IMR-90 (cell line): ENCODE measurements at regions not wholly inside any gene's neighbourhood (a gene's known extent, or its start where the extent isn't known, plus 50 kb on each side); places are given as distances from the start of the nearest gene placed in this dataset.

Experiments
- ATAC-seq: fragments of 200-7000 bp; cut with Tn5 transposase; 2 replicates; pipeline ENCODE4 v1.9.1; 2020; ENCODE audit warnings: low read depth, mild to moderate bottlenecking, moderate library complexity
- BruUV-seq: library from RNA; stranded (reverse); fragments of 400-500 nt; replicated peaks from 2 replicates; lab custom pipeline; 2021; lab: Mats Ljungman, UMichigan
- CTCF ChIA-PET: fragments of 300-600 bp; formaldehyde crosslinking; extraction: SDS; loops from one replicate; lab custom pipeline; 2021; ENCODE audit warnings: antibody characterized with exemption; lab: Yijun Ruan, JAX
- POLR2A ChIA-PET: fragments of 300-600 bp; sonication (Branson Sonifier 250); formaldehyde crosslinking; loops from one replicate; lab custom pipeline; 2022; ENCODE audit warnings: antibody characterized with exemption; ENCODE audit not compliant: unreplicated experiment; lab: Charles Lee
- DNase-seq: peaks from one replicate; pipeline ENCODE4 v3.0.0; 2013
- H2AFZ ChIP-seq: replicated peaks from 2 replicates; pipeline ENCODE3; 2013; ENCODE audit warnings: low read length, mild to moderate bottlenecking; ENCODE audit not compliant: poor library complexity
- H2AK5ac ChIP-seq: 2 replicates; pipeline ENCODE4 v1.6.1; 2013; ENCODE audit warnings: low read depth, low read length, inconsistent platforms
- H2AK9ac ChIP-seq: replicated peaks from 2 replicates; pipeline ENCODE3; 2013; ENCODE audit warnings: mild to moderate bottlenecking, low read depth, low read length, moderate library complexity; ENCODE audit not compliant: poor library complexity
- H2BK120ac ChIP-seq: 2 replicates; pipeline ENCODE4 v1.6.1; 2013; ENCODE audit warnings: low read depth, low read length, inconsistent platforms
- H2BK15ac ChIP-seq: 3 replicates; pipeline ENCODE4 v1.6.1; 2013; ENCODE audit warnings: low read depth, low read length, inconsistent platforms
- H2BK20ac ChIP-seq: 2 replicates; pipeline ENCODE4 v1.6.1; 2013; ENCODE audit warnings: low read depth, mild to moderate bottlenecking, inconsistent platforms, low read length, moderate library complexity
- H2BK5ac ChIP-seq: 2 replicates; pipeline ENCODE4 v1.6.1; 2013; ENCODE audit warnings: mild to moderate bottlenecking, low read depth, low read length, inconsistent platforms; ENCODE audit not compliant: poor library complexity, severe bottlenecking
- H3K14ac ChIP-seq: replicated peaks from 2 replicates; pipeline ENCODE4 v1.6.1; 2013; ENCODE audit warnings: low read depth, low read length, inconsistent platforms
- H3K18ac ChIP-seq: 2 replicates; pipeline ENCODE4 v1.6.1; 2013; ENCODE audit warnings: low read depth, low read length, control low read depth
- H3K23ac ChIP-seq: 2 replicates; pipeline ENCODE4 v1.6.1; 2013; ENCODE audit warnings: low read depth, low read length, inconsistent platforms
- H3K27ac ChIP-seq: 2 replicates; pipeline ENCODE4 v1.5.1; 2013; ENCODE audit warnings: mild to moderate bottlenecking, control low read depth, low read length; ENCODE audit not compliant: insufficient read depth
- H3K27me3 ChIP-seq: 2 replicates; pipeline ENCODE4 v1.6.1; 2013; ENCODE audit warnings: low read length; ENCODE audit not compliant: control insufficient read depth, insufficient read depth
- H3K36me3 ChIP-seq: 2 replicates; pipeline ENCODE4 v1.6.1; 2013; ENCODE audit warnings: low read length, mixed read lengths; ENCODE audit not compliant: control insufficient read depth, insufficient read depth
- H3K4ac ChIP-seq: 2 replicates; pipeline ENCODE4 v1.6.1; 2013; ENCODE audit warnings: low read depth, low read length, inconsistent platforms
- H3K4me1 ChIP-seq: 2 replicates; pipeline ENCODE4 v1.6.1; 2013; ENCODE audit warnings: low read length, mixed read lengths; ENCODE audit not compliant: control insufficient read depth, insufficient read depth
- H3K4me2 ChIP-seq: 2 replicates; pipeline ENCODE4 v1.6.1; 2013; ENCODE audit warnings: low read depth, mild to moderate bottlenecking, control low read depth, low read length, moderate library complexity
- H3K4me3 ChIP-seq: 2 replicates; pipeline ENCODE4 v1.5.1; 2013; ENCODE audit warnings: low read depth, mild to moderate bottlenecking, control low read depth, low read length, moderate library complexity; ENCODE audit not compliant: insufficient read depth
- H3K56ac ChIP-seq: 2 replicates; pipeline ENCODE4 v1.6.1; 2013; ENCODE audit warnings: low read length, inconsistent platforms; ENCODE audit not compliant: insufficient read depth; ENCODE audit errors: extremely low read depth
- H3K79me1 ChIP-seq, 2 experiments: 2 replicates each; pipeline ENCODE4 v1.6.1; 2013; ENCODE audit warnings: low read length in 2 of 2, inconsistent platforms in 1 of 2, low read depth in 1 of 2
- H3K9ac ChIP-seq: 2 replicates; pipeline ENCODE4 v1.6.1; 2013; ENCODE audit warnings: low read depth, low read length, control low read depth
- H3K9me1 ChIP-seq: 2 replicates; pipeline ENCODE4 v1.6.1; 2013; ENCODE audit warnings: low read length, inconsistent platforms; ENCODE audit not compliant: insufficient read depth
- H3K9me3 ChIP-seq: 2 replicates; pipeline ENCODE4 v1.6.1; 2013; ENCODE audit warnings: low read length; ENCODE audit not compliant: control insufficient read depth, insufficient read depth
- H4K20me1 ChIP-seq: 2 replicates; pipeline ENCODE4 v1.6.1; 2013; ENCODE audit warnings: low read length, inconsistent platforms; ENCODE audit not compliant: insufficient read depth
- H4K5ac ChIP-seq: 2 replicates; pipeline ENCODE4 v1.6.1; 2013; ENCODE audit warnings: mild to moderate bottlenecking, low read depth, low read length, control low read depth
- H4K8ac ChIP-seq, 2 experiments: 2 replicates each; pipeline ENCODE4 v1.6.1; 2013; ENCODE audit warnings: low read depth in 2 of 2, low read length in 2 of 2, control low read depth in 1 of 2, inconsistent platforms in 1 of 2
- H4K91ac ChIP-seq: 2 replicates; pipeline ENCODE4 v1.6.1; 2013; ENCODE audit warnings: low read depth, low read length, inconsistent platforms; ENCODE audit not compliant: insufficient read depth
- BHLHE40 ChIP-seq: fragments of 150-350 bp; IDR thresholded peaks from 2 replicates; pipeline ENCODE4 v1.6.1; 2016; ENCODE audit warnings: mild to moderate bottlenecking, low read depth, low read length
- RAD21 ChIP-seq: IDR thresholded peaks from 2 replicates; pipeline ENCODE4 v1.6.1; 2012; ENCODE audit warnings: low read length, improper control_type of control experiment
- RCOR1 ChIP-seq: IDR thresholded peaks from 2 replicates; pipeline ENCODE4 v1.6.1; 2012; ENCODE audit warnings: mild to moderate bottlenecking, low read length, improper control_type of control experiment; ENCODE audit not compliant: insufficient replicate concordance
- SMC3 ChIP-seq: fragments of 150-350 bp; IDR thresholded peaks from 2 replicates; pipeline ENCODE4 v1.6.1; 2016; ENCODE audit warnings: low read depth, mild to moderate bottlenecking, antibody characterized with exemption, low read length, moderate library complexity
- WGBS, 2 experiments: methylation state at CpG; one replicate each; pipeline versions ENCODE4 v1.1.5 to v1.1.7; 2013; ENCODE audit warnings: missing lambda C conversion rate in 2 of 2; ENCODE audit not compliant: insufficient read length in 1 of 2; ENCODE audit errors: extremely low coverage in 2 of 2; 5-methylcytosine and 5-hydroxymethylcytosine counted together
- dilution Hi-C: fragments of 300-500 bp; cut with HindIII; formaldehyde crosslinking; loops from one replicate; pipeline ENCODE4 v1.14.3; 2018; ENCODE audit warnings: low sequenced_read_pairs; ENCODE audit not compliant: unreplicated experiment
- in situ Hi-C: fragments of 300-500 bp; cut with MboI; formaldehyde crosslinking; loops from 3 replicates; pipeline ENCODE4 v1.14.3; 2019; ENCODE audit warnings: low sequenced_read_pairs, inconsistent platforms, mixed read lengths
- intact Hi-C: fragments of 100-400 bp; cut with micrococcal nuclease; formaldehyde crosslinking; loops from 2 replicates; pipeline ENCODE4 v1.10.0; 2022
- TF ChIP-seq, protein P1 (sequence below): conservative IDR thresholded peaks from 2 replicates; pipeline ENCODE4 v1.5.1; 2012; ENCODE audit warnings: mild to moderate bottlenecking, low read depth, low read length, improper control_type of control experiment
- TF ChIP-seq, protein P2 (sequence below): fragments of 150-350 bp; IDR thresholded peaks from 2 replicates; pipeline ENCODE4 v1.6.1; 2017; ENCODE audit warnings: mild to moderate bottlenecking, antibody characterized with exemption, low read length, low read depth

DNA sequence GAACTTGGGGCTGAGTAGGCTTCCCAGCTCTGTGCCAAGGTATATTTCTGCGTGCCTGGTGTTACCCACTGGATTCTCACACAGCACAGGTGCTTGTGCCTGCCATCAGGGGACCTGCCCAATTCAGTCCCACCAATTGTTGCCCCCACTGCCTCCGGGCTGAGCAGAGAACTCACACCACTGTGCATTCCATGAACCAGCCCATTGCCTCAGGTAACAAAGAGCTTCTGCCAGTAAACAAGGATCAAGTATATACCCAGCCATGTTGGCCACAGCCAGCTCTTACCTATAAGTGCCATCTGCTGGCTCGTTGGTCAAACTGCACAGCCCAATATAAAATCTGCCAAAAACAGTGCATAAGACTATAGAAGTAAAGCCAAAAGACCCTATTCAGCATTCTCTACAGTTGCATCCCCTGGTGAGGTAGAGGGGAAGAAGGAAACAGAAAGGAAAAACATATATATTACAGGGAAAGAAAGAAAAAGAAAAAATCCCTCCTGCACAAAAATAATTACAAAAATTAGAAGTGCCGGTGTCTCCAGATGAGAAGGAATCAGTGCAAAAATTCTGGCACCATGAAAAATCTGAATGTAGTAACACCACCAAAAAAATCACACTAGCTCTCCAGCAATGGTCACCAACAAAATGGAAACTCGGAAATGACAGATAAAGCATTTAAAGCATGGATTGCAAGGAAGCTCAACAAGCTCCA is 241.4 kb downstream of the IBTK start:
- no peak overlapping the region; the same call in 2 of the 3 replicates for H2BK15ac ChIP-seq
- H3K14ac ChIP-seq = 0 out of 2 replicates have a peak overlapping the region, but pooled peaks have one; percentile 48
- no peak for TF ChIP-seq RCOR1
- peak; percentile 75 for TF ChIP-seq SMC3
- TF ChIP-seq, protein P1, sequence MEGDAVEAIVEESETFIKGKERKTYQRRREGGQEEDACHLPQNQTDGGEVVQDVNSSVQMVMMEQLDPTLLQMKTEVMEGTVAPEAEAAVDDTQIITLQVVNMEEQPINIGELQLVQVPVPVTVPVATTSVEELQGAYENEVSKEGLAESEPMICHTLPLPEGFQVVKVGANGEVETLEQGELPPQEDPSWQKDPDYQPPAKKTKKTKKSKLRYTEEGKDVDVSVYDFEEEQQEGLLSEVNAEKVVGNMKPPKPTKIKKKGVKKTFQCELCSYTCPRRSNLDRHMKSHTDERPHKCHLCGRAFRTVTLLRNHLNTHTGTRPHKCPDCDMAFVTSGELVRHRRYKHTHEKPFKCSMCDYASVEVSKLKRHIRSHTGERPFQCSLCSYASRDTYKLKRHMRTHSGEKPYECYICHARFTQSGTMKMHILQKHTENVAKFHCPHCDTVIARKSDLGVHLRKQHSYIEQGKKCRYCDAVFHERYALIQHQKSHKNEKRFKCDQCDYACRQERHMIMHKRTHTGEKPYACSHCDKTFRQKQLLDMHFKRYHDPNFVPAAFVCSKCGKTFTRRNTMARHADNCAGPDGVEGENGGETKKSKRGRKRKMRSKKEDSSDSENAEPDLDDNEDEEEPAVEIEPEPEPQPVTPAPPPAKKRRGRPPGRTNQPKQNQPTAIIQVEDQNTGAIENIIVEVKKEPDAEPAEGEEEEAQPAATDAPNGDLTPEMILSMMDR = peak; percentile 65
- TF ChIP-seq BHLHE40 = no peak
- TF ChIP-seq, protein P2, sequence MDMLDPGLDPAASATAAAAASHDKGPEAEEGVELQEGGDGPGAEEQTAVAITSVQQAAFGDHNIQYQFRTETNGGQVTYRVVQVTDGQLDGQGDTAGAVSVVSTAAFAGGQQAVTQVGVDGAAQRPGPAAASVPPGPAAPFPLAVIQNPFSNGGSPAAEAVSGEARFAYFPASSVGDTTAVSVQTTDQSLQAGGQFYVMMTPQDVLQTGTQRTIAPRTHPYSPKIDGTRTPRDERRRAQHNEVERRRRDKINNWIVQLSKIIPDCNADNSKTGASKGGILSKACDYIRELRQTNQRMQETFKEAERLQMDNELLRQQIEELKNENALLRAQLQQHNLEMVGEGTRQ = no peak
- peak; percentile 80 for TF ChIP-seq RAD21
- peak overlapping the region; percentile 72; the same call in 1 of the 2 replicates for H2AK5ac ChIP-seq
- no peaks in the 10 kb centered on the region for H3K36me3 ChIP-seq
- no peak overlapping the region for H2BK5ac ChIP-seq
- no peaks in the 10 kb centered on the region for H3K79me1 ChIP-seq
- no peaks in the 10 kb centered on the region for H3K9me3 ChIP-seq
- in situ Hi-C loops (loop anchor here (25.0 kb wide), 1 partner anchor 1794 kb away; no protein-coding TSS in a partner anchor), dilution Hi-C loops (no loop called here), intact Hi-C loops (loop anchor here (10.0 kb wide), 2 partner anchors 521 to 1871 kb away; no protein-coding TSS in a partner anchor)
- no peaks in the 10 kb centered on the region for H3K4me1 ChIP-seq
- ATAC-seq (peak; percentile 79), DNase-seq (peak; percentile 40)
- ChIA-PET CTCF (no interaction called here), POLR2A (interaction anchor here (0.5 kb wide), 1 partner anchor 21 kb away, joined by 3 read pairs; no protein-coding TSS in a partner anchor)
- no CpG with 5 or more reads among the region's 5 CpGs for WGBS, 2 experiments
- peak overlapping the region; percentile 71; the same call in 1 of the 2 replicates for H2BK20ac ChIP-seq
- peak overlapping the region; percentile 62 for H2AFZ ChIP-seq
- H3K18ac ChIP-seq = no peak overlapping the region
- H4K5ac ChIP-seq = no peak overlapping the region; the same call in 1 of the 2 replicates
- H3K56ac ChIP-seq = no peak overlapping the region
- H4K20me1 ChIP-seq = no peaks in the 10 kb centered on the region
- H3K23ac ChIP-seq = no peak overlapping the region
- H4K8ac ChIP-seq = no peak overlapping the region
- H3K9ac ChIP-seq = no peak overlapping the region
- H2AK9ac ChIP-seq = no peak overlapping the region
- peaks cover 4% of the 10 kb centered on the region; the same call in 1 of the 2 replicates for H3K9me1 ChIP-seq
- peak overlapping the region; percentile 46; the same call in 1 of the 2 replicates for H4K91ac ChIP-seq
- BruUV-seq = no TSS peak
- no peaks in the 10 kb centered on the region for H3K27me3 ChIP-seq
- H3K4me3 ChIP-seq = no peak overlapping the region
- H3K27ac ChIP-seq = no peak overlapping the region
- peak overlapping the region; percentile 12; the same call in 1 of the 2 replicates for H3K4ac ChIP-seq
- no peak overlapping the region for H3K4me2 ChIP-seq
- peak overlapping the region; percentile 61 for H2BK120ac ChIP-seq
